NOMO-1 treated with dmso at 0.1 percent for 144 hours (cell line): ENCODE measurements at regions not wholly inside any gene's neighbourhood (a gene's known extent, or its start where the extent isn't known, plus 50 kb on each side); places are given as distances from the start of the nearest gene placed in this dataset.
"Not testable (repeated sequence)": the region's sequence is repeated elsewhere in the genome, so short reads cannot be mapped to it uniquely, and the experiment has no call there.

Source experiments
- DNase-seq: peaks from one replicate; lab custom pipeline; 2025; ENCODE audit not compliant: unreplicated experiment; lab: John Stamatoyannopoulos, UW

- no peak for DNase-seq
These were observed 140.2 kb downstream of the ENC1 start for GRCh38 chr5:74500110-74500917.

- DNase-seq, result no peak
These were observed 141.1 kb downstream of the ENC1 start for GRCh38 chr5:74499256-74500050.

- no peak for DNase-seq
These were observed 142.8 kb downstream of the ENC1 start for GRCh38 chr5:74497706-74498105.

GRCh38 chr5:74493411-74493810 is 147.1 kb downstream of the ENC1 start:
- no peak for DNase-seq

- no peak for DNase-seq
These were observed 148.3 kb downstream of the ENC1 start for GRCh38 chr5:74492230-74492629.

- DNase-seq, result no peak
These were observed 148.9 kb downstream of the ENC1 start for GRCh38 chr5:74491586-74491985.

GRCh38 chr5:74490814-74491213 is 149.7 kb downstream of the ENC1 start:
- DNase-seq, result no peak

GRCh38 chr5:74482990-74483389 is 157.5 kb downstream of the ENC1 start:
- no peak for DNase-seq

- no peak for DNase-seq
These were observed 158.0 kb downstream of the ENC1 start for GRCh38 chr5:74482523-74482922.

GRCh38 chr5:74481357-74481756 is 159.2 kb downstream of the ENC1 start:
- DNase-seq, result not testable (repeated sequence)

GRCh38 chr5:74480201-74480600 is 160.3 kb downstream of the ENC1 start:
- no peak for DNase-seq

GRCh38 chr5:74478328-74478727 is 162.2 kb downstream of the ENC1 start:
- no peak for DNase-seq

- no peak for DNase-seq
These were observed 162.8 kb downstream of the ENC1 start for GRCh38 chr5:74477761-74478160.

GRCh38 chr5:74476819-74477453 is 163.6 kb downstream of the ENC1 start:
- DNase-seq, result no peak

GRCh38 chr5:74476046-74476818 is 164.3 kb downstream of the ENC1 start:
- no peak for DNase-seq

GRCh38 chr5:74471875-74472274 is 168.7 kb downstream of the ENC1 start:
- DNase-seq, result no peak

GRCh38 chr5:74469234-74469994 is 171.1 kb downstream of the ENC1 start:
- no peak for DNase-seq

GRCh38 chr5:74468421-74468820 is 172.1 kb downstream of the ENC1 start:
- no peak for DNase-seq

GRCh38 chr5:74465724-74466123 is 174.8 kb downstream of the ENC1 start:
- no peak for DNase-seq

- no peak for DNase-seq
These were observed 175.9 kb downstream of the ENC1 start for GRCh38 chr5:74464512-74465209.
